Fibroblast of the conjunctiva (primary cell): ENCODE measurements at regions not wholly inside any gene's neighbourhood (a gene's known extent, or its start where the extent isn't known, plus 50 kb on each side); places are given as distances from the start of the nearest gene placed in this dataset.
A peak's percentile ranks its signal among the peaks of the same experiment; 100 is the strongest.

ENCODE experiments used
- DNase-seq: peaks from one replicate; pipeline ENCODE4 v3.0.0-alpha.2; 2010; ENCODE audit warnings: low read depth

DNA sequence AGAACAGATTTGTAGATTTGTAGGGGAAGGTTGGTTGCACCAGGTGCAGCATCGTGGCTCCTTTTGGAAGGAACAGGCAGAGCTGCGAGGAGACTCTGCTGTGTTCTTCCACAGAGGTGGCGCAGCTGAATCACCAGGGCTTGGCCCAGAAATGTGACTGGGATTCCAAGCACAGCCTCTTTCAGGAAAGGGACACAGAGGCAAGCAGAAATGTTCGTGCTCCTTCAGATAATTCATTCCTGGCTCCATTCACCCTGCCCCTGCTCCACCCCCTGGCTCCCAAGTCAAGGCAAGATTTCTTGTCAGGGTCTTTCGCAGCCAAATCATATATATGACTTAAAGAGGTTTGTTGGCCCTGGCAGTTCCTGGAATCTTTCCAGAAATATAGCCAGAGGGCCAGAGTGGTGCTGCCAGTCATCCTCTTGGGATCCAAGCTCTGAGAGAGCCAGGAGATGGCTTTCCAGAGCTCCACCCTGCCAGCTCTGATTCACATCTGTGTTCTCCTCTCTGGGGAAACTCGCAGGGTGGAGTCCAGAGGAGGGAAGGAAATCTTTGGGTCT is 203.9 kb upstream of the TANK start:
- DNase-seq = no peak

DNA sequence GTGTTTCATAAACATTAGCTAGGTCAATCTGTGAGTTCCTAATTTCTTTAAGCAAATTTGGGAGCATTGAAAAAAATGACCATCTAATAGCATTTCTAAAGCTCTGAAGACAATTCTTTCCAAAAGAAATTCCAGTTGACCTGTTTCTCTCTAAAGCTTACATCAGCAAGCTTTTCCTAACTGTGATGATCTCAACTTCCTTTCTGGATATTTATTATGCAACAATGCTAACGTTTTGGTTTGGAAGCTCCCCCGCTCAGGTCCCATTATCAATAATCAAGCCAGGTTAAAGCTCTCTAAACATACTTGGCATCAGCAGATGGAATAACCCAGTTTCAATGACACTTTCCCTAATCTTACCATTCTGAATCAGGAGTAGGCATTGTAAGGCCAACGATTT is 196.3 kb upstream of the TANK start:
- no peak for DNase-seq

DNA sequence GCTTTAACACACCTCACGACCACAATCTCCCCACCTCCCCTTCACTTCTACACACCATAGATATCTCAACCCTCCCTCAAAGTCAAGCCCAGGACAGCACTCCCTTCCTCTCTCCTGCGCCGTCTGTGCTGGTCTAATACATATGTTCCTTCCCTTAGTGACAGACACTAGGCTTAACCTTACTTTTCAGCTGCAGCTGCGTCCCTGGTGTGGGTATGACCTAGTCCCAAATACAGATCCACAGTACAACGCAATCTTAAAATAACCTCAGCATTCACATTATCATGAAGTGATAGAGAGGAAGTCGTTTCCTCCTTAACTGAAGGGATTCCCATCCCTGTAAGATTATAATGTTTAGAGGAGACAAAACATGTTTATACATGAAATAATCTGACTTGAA is 192.7 kb upstream of the TANK start:
- no peak for DNase-seq

- DNase-seq = no peak
Measured at GRCh38 chr2:160968183-160968582, 192.0 kb upstream of the TANK start.

GRCh38 chr2:160970052-160970965 is 189.9 kb upstream of the TANK start:
- DNase-seq = peak; percentile 82

- DNase-seq = no peak
Measured at GRCh38 chr2:160973991-160974390, 186.2 kb upstream of the TANK start.

- DNase-seq = no peak
Measured at GRCh38 chr2:160974803-160975202, 185.4 kb upstream of the TANK start.

DNA sequence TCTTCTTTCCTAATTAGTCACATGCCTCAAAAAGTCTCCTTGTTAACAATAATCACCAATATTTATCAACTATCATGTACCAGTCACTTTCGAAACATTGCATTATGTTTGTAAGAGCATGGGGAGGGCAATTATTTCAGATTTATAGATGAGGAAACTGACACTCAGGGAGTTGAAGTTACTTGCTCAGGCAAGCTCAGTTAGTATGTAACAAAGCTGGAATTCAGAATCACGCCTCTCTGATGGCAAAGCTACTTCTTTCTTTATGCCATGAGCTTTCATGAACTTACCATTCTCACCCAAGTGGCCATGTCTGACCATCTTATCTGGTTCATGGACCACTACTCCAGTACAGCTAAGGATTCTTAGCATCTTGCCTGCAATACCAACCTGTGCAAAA is 183.4 kb upstream of the TANK start:
- no peak for DNase-seq

GRCh38 chr2:160977376-160977775 is 182.9 kb upstream of the TANK start:
- DNase-seq = no peak

- no peak for DNase-seq
Measured at GRCh38 chr2:160977854-160978253, 182.4 kb upstream of the TANK start.

DNA sequence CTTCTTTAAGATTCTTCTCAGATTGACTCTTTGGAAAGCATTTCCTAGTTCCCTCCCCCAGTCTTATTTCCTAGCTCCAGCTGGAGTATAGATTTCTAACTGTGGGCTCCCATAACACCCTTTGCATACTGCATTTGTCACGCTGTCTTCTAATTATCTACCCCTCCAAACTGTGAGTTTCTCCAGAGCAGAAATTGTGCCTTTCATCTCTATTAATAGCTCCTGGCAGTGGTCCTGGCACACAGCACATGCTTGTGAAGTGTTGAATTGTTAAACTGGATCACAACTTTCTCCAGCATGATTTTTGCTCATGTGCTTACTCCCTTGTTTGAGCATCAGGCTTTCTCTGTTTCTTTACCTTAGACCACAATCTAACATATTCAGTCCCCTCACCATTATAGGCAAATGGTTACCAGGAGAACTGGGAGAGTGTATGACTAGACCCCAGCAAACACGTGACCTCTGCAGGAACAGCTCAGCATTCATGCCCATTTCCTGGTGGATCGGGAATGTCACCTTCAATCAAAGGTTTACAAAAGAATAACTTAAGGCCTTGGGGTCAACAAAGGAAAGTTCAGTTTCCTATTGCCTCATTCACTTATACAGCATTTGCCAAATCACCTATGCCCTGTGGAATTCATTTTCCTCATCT is 175.7 kb upstream of the TANK start:
- DNase-seq = no peak

DNA sequence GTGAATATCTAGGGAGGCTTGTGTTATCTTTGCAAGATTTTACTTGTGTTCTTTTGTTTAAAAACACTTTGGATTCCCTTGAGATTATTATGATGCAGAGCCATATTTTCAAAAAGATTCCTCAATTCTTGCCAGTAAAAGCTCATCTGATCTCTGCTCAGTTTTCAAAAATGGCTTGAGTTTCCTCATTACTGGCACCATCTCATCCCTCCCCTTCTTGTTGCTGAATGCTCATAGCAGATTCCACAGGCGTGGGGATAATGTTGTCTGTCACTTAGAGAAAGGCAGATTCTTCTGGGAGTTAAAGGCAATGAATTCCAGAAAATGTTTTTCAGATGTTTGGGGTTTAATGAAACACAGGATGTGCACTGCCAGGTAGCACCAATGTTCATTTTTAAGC is 170.4 kb upstream of the TANK start:
- peak; percentile 9 for DNase-seq

DNA sequence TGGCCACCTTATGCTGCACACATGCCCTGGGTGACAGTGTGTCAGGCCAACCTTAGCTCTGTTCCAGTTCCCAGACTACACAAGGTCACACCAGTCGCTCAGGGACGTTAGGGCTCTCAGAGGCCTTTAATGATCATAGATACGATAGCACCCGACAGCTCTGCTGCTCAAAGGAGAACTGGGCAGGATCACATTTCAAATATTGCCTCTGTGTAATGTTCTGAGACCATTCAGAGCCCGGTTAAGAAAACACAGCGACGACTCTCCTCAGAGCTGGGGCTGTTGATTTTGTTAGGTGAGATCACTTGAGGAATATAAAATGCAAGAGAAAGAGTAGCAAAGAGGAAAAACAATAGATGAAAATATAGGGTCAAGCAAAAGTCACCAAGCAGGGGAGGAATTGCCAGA is 166.6 kb upstream of the TANK start:
- DNase-seq = no peak

DNA sequence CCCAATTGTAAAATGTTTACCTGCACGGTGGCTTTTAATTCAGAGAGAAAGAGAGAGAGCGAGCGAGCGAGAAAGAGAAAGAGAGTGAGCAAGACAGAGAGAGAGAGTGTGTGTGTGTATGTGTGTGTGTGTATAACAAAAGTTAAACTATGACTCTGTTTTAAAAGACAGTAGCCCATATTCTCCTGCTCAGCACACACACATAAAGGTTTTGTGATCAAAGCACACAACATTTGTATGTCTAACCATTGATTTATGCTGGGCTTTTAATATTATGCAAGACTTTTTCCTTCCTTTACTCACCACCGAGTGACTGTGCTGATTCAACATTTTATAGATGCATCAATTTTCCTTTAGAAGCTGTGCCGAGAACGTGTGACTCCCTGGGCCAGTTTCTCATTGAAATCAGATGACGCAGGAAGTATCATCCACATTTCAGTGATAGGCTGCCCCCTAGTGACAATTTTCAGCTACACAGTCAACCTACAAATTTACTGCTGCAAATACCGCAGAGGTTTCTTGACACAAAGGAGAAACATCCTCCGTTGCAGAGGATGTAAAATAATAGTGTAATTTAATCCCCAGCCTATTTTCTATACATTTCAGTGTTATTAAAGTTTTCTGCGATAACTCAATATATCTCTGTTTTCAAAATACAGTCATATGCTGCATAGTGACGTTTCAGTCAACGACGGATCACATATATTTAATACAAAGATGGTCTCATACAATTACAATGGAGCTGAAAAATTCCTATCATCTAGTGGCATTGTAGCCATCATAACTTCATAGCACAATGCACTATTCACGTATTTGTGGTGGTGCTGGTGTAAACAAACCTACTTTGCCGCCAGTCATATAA is 165.9 kb upstream of the TANK start:
- DNase-seq = peak; percentile 89

- no peak for DNase-seq
Measured at GRCh38 chr2:160996584-160996983, 163.6 kb upstream of the TANK start.

- DNase-seq = peak; percentile 4
Measured at GRCh38 chr2:161004379-161004778, 155.8 kb upstream of the TANK start.

DNA sequence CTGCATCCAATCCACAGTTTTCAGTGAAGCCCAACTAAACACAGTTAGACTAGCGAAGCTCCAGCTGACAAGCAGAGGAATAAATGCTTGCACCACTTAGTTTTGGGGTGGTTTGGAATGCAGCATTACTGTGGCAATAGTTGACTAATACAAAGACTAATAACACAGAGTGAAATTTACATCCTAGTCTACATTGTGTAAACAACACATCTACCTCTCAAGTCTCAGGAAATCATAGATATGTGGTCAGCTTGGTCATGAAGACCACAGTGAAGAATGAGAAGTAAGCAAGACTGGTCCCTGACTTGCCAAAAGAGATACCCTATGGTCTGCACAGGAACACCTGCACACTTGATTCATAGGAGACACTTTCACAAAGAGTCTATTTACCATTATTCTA is 155.1 kb upstream of the TANK start:
- no peak for DNase-seq

DNA sequence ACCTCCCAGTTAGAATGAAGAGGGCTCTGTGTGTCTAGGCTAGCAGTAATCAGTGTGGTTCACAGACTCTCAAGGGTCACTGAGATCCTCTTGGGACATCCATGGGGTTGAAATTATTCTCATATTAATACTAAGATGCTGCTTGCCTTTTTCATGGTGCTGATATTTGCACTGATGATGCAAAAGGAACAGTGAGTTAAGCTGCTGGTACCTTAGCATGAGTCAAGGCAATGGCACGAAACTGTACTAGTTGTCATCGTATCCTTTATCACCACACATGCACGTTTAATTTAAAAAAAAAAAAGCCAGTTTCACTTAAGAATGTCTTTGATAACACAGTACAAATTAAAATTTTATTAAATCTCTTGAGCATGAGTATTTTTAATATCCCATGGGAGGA is 151.9 kb upstream of the TANK start:
- no peak for DNase-seq

DNA sequence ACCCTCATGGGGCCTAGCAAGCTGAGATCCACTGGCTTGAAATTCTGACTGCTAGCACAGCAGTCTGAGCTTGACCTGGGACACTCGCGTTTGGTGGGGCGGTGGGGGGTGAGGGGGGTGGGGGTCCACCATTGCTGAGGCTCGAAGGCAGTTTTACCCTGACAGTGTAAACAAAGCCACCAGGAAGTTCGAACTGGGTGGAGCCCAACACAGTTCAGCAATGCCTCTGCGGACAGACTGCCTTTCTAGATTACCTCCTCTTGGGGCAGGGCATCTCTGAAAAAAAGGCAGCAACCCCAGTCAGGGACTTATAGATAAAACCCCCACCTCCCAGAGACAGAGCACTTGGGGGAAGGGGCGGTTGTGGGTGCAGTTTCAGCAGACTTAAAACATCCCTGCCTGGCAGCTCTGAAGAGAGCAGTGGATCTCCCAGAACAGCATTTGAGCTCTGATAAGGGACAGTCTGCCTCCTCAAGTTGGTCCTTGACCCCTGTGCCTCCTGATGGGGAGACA is 149.7 kb upstream of the TANK start:
- no peak for DNase-seq

GRCh38 chr2:161017780-161018470 is 142.3 kb upstream of the TANK start:
- DNase-seq = peak; percentile 35

GRCh38 chr2:161019311-161019710 is 140.9 kb upstream of the TANK start:
- DNase-seq = peak; percentile 12
